Kidney (tissue), 13 donors: ENCODE measurements at regions not wholly inside any gene's neighbourhood (a gene's known extent, or its start where the extent isn't known, plus 50 kb on each side); places are given as distances from the start of the nearest gene placed in this dataset.

Experiments
- DNase-seq, 5 donors: peaks; one replicate each; pipeline ENCODE4 v3.0.0-alpha.2; 2013 to 2020
- FAIRE-seq: peaks from 2 replicates; lab custom pipeline; 2012; peaks lifted over from hg19 to GRCh38; lab: Jason Lieb, UNC
- H3K27ac ChIP-seq, 2 donors: one replicate each; pipeline ENCODE4 v1.7.0; 2013; ENCODE audit warnings: low read depth in 2 of 2, low read length in 2 of 2, inconsistent platforms in 1 of 2
- H3K27me3 ChIP-seq: one replicate; pipeline ENCODE4 v1.7.1; 2013; ENCODE audit warnings: low read length, inconsistent platforms; ENCODE audit not compliant: control insufficient read depth, insufficient read depth
- H3K36me3 ChIP-seq, 3 donors: one replicate each; pipeline versions ENCODE4 v1.7.0 to v1.7.1; 2013; ENCODE audit warnings: low read length in 3 of 3, control low read depth in 1 of 3, inconsistent platforms in 1 of 3; ENCODE audit not compliant: insufficient read depth in 3 of 3, control insufficient read depth in 2 of 3
- H3K4me1 ChIP-seq, 3 donors: one replicate each; pipeline versions ENCODE4 v1.7.0 to v1.7.1; 2013; ENCODE audit warnings: low read length in 3 of 3, inconsistent platforms in 1 of 3, low read depth in 1 of 3; ENCODE audit not compliant: control insufficient read depth in 2 of 3, insufficient read depth in 2 of 3
- H3K4me3 ChIP-seq, 3 donors: one replicate each; pipeline versions ENCODE4 v1.7.0 to v1.8.1; 2013; ENCODE audit warnings: low read length in 3 of 3, control low read depth in 1 of 3, inconsistent platforms in 1 of 3
- H3K9ac ChIP-seq, 3 donors: one replicate each; pipeline versions ENCODE4 v1.7.0 to v1.7.1; 2013; ENCODE audit warnings: low read length in 3 of 3, control low read depth in 1 of 3, inconsistent platforms in 1 of 3
- H3K9me3 ChIP-seq, 3 donors: one replicate each; pipeline versions ENCODE4 v1.7.0 to v1.7.1; 2013; ENCODE audit warnings: low read length in 3 of 3, control low read depth in 1 of 3, inconsistent platforms in 1 of 3; ENCODE audit not compliant: control insufficient read depth in 2 of 3, insufficient read depth in 1 of 3
- CTCF ChIP-seq: IDR thresholded peaks from 3 replicates; pipeline ENCODE4 v1.5.1; 2012; ENCODE audit warnings: mild to moderate bottlenecking, moderate library complexity, borderline replicate concordance; ENCODE audit not compliant: insufficient read depth; ENCODE audit errors: extremely low read depth
- intact Hi-C: fragments of 100-400 bp; cut with DNase I; formaldehyde crosslinking; loops from one replicate; pipeline ENCODE4 v1.11.1; 2022
- donor health status: control.
- donor health status: control.
- donor health status: control.
- donor health status: control.
- donor health status: control.
- donor health status: DM: yes; HTN: yes; CAD: no.
- donor health status: Normal renal cell carcinoma (clear cell type).

GRCh38 chr11:8775332-8775731, 92.7 kb downstream of the RPL27A start:
- Histone ChIP-seq H3K4me3 (no peak overlapping the region), H3K36me3 (no peaks in the 10 kb centered on the region), H3K4me1 (peaks cover 0 to 29% (median 5%) of the 10 kb centered on the region in 3 donors), H3K9ac (no peak overlapping the region), H3K27ac (peak overlapping the region; percentile 12 to 52), H3K27me3 (no peaks in the 10 kb centered on the region), H3K9me3 (no peaks in the 10 kb centered on the region)
- FAIRE-seq (no peak), DNase-seq (peak in 1 of 5 donors; percentile 85)
- no peak for TF ChIP-seq CTCF
- intact Hi-C loops: no loop called here

- no peak for DNase-seq
- no peaks in the 10 kb centered on the region for H3K36me3 ChIP-seq
- peak overlapping the region in 1 of 2 donors; percentile 12 for H3K27ac ChIP-seq
- H3K9me3 ChIP-seq: no peaks in the 10 kb centered on the region
- TF ChIP-seq CTCF: no peak
- FAIRE-seq: no peak
- H3K4me1 ChIP-seq: peaks cover 0 to 29% (median 5%) of the 10 kb centered on the region in 3 donors
- H3K27me3 ChIP-seq: no peaks in the 10 kb centered on the region
- no peak overlapping the region for H3K4me3 ChIP-seq
- no peak overlapping the region for H3K9ac ChIP-seq
- intact Hi-C loops: no loop called here
Observed at GRCh38 chr11:8775734-8776133, 93.1 kb downstream of the RPL27A start.

GRCh38 chr11:8776209-8776608, 93.6 kb downstream of the RPL27A start:
- no peaks in the 10 kb centered on the region for H3K9me3 ChIP-seq
- no peaks in the 10 kb centered on the region for H3K36me3 ChIP-seq
- FAIRE-seq: no peak
- TF ChIP-seq CTCF: no peak
- no peak overlapping the region for H3K4me3 ChIP-seq
- peak overlapping the region in 1 of 2 donors; percentile 10 for H3K27ac ChIP-seq
- intact Hi-C loops: no loop called here
- peaks cover 0 to 29% (median 5%) of the 10 kb centered on the region in 3 donors for H3K4me1 ChIP-seq
- no peak overlapping the region for H3K9ac ChIP-seq
- no peaks in the 10 kb centered on the region for H3K27me3 ChIP-seq
- no peak for DNase-seq
